ENCODE measurements at regions not wholly inside any gene's neighbourhood (a gene's known extent, or its start where the extent isn't known, plus 50 kb on each side); places are given as distances from the start of the nearest gene placed in this dataset.

DNA sequence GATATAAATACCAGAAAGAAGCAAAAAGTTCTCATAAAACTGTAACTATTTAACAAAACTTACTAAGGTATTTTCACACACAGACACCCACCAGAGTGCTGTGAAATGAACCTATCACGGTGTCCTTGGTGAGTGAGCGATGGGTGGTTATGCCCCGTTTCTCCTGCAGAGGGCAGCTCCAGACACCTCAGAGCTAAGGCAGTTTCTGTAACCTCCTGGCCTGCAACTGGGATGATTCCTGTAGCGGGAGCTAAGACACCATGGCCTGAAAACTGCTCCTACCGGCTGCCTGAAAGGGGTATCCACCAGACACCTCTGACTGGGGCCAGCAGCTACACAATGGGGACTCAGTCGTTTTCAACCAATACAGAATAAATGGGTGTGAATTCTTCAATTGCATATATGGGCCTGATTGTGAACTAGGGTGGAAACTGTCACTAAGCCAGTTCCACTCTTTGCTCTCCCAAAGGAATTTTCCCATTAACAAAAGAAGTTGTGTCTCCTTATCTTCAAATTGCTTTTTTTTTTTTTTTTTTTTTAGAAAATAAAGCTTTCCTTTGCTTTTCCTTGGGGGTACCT, 2375.8 kb upstream of the TENM3 start:
- TF ChIP-seq, protein P1, sequence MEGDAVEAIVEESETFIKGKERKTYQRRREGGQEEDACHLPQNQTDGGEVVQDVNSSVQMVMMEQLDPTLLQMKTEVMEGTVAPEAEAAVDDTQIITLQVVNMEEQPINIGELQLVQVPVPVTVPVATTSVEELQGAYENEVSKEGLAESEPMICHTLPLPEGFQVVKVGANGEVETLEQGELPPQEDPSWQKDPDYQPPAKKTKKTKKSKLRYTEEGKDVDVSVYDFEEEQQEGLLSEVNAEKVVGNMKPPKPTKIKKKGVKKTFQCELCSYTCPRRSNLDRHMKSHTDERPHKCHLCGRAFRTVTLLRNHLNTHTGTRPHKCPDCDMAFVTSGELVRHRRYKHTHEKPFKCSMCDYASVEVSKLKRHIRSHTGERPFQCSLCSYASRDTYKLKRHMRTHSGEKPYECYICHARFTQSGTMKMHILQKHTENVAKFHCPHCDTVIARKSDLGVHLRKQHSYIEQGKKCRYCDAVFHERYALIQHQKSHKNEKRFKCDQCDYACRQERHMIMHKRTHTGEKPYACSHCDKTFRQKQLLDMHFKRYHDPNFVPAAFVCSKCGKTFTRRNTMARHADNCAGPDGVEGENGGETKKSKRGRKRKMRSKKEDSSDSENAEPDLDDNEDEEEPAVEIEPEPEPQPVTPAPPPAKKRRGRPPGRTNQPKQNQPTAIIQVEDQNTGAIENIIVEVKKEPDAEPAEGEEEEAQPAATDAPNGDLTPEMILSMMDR (IDR thresholded peaks at IDR 0.05): no peak
- TF ChIP-seq POLR2A (IDR thresholded peaks at IDR 0.05): no peak
